ENCODE measurements at regions not wholly inside any gene's neighbourhood (a gene's known extent, or its start where the extent isn't known, plus 50 kb on each side); places are given as distances from the start of the nearest gene placed in this dataset.

DNA sequence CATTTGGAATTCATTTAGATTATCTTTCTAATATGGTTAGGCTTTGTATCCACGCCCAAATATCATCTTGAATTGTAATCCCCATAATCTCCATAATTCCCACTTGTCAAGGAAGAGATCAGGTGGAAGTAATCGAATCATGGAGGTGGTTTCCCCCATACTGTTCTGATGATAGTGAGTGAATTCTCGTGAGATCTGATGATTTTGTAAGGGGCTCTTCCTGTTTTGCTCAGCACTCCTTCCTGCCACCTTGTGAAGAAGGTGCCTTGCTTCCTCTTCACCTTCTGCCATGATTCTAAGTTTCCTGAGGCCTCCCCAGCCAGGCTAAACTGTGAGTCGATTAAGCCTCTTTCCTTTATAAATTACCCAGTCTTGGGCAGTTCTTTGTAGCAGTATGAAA is 527.5 kb upstream of the ARRDC3 start:
- 83 to 85% (median 85%) methylated on average over 4 of the region's 4 CpGs for WGBS, 3 donors
- no peak for DNase-seq
- Histone ChIP-seq H3K4me1 (ENCODE audit: insufficient read depth) (no peaks in the 10 kb centered on the region), H3K36me3 (no peaks in the 10 kb centered on the region), H3K4me3 (no peak overlapping the region), H3K9me3 (no peaks in the 10 kb centered on the region), H3K27ac (no peak overlapping the region), H3K27me3 (no peaks in the 10 kb centered on the region)
- TF ChIP-seq EP300 (IDR thresholded peaks at IDR 0.05) (no peak), POLR2A (IDR thresholded peaks at IDR 0.05) (no peak)
- TF ChIP-seq, protein P1, sequence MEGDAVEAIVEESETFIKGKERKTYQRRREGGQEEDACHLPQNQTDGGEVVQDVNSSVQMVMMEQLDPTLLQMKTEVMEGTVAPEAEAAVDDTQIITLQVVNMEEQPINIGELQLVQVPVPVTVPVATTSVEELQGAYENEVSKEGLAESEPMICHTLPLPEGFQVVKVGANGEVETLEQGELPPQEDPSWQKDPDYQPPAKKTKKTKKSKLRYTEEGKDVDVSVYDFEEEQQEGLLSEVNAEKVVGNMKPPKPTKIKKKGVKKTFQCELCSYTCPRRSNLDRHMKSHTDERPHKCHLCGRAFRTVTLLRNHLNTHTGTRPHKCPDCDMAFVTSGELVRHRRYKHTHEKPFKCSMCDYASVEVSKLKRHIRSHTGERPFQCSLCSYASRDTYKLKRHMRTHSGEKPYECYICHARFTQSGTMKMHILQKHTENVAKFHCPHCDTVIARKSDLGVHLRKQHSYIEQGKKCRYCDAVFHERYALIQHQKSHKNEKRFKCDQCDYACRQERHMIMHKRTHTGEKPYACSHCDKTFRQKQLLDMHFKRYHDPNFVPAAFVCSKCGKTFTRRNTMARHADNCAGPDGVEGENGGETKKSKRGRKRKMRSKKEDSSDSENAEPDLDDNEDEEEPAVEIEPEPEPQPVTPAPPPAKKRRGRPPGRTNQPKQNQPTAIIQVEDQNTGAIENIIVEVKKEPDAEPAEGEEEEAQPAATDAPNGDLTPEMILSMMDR (IDR thresholded peaks at IDR 0.05) = no peak
- intact Hi-C loops (cut with DNase I) = no loop called here

DNA sequence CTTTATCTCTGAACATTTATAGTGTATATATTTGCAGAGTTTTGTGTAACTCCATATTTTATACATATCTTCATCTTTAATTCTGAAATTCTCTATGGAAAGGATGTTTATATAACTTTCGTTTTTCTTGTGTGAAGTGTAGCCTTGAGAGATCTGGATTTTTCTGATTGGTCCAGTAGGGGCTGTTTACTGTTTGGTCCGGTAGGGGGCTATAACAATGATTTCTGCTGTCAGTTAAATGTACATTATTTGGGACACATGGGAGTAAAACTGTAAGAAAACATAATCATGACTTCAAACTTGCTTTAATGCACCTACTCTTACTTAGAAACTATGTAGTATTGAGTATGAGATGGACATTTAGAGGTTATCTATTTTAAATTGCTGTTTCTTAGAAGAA is 527.1 kb upstream of the ARRDC3 start:
- Histone ChIP-seq H3K27me3 (no peaks in the 10 kb centered on the region), H3K4me1 (ENCODE audit: insufficient read depth) (no peaks in the 10 kb centered on the region), H3K4me3 (no peak overlapping the region), H3K9me3 (no peaks in the 10 kb centered on the region), H3K36me3 (no peaks in the 10 kb centered on the region), H3K27ac (no peak overlapping the region)
- TF ChIP-seq EP300 (IDR thresholded peaks at IDR 0.05) = no peak
- TF ChIP-seq POLR2A (IDR thresholded peaks at IDR 0.05) = no peak
- TF ChIP-seq, protein P1 (IDR thresholded peaks at IDR 0.05) = no peak
- intact Hi-C loops (cut with DNase I) = no loop called here
- no peak for DNase-seq
- WGBS, 3 donors = 29 to 64% (median 30%) methylated on average over 2 of the region's 2 CpGs

DNA sequence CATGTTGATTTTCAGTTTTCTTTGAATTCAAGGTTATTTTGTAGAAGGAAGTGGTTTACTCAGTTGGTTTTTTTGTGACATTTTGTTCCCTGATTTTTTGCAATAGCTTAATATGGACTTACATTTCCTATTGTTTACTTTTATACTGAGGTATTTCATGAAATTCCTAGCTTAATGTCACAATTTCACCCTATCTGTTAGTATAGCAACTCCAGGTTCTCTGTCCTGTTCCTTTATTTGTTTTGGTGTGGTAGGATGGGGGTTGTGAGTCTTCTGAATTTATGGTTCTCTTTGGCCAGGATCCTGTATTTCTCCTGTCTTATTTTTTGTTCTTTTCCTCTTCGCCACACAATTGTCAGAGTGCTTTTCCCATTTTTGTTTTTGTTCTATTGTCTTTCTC is 523.4 kb upstream of the ARRDC3 start:
- H3K4me1 ChIP-seq (ENCODE audit: insufficient read depth) = no peaks in the 10 kb centered on the region
- H3K9me3 ChIP-seq = no peaks in the 10 kb centered on the region
- no peak overlapping the region for H3K27ac ChIP-seq
- H3K36me3 ChIP-seq = no peaks in the 10 kb centered on the region
- no peak overlapping the region for H3K4me3 ChIP-seq
- DNase-seq = no peak
- WGBS, 3 donors = 69 to 81% (median 74%) methylated on average over 1 of the region's 1 CpG
- no peaks in the 10 kb centered on the region for H3K27me3 ChIP-seq
- TF ChIP-seq POLR2A (IDR thresholded peaks at IDR 0.05) = no peak
- TF ChIP-seq EP300 (IDR thresholded peaks at IDR 0.05) = no peak
- TF ChIP-seq, protein P1 (IDR thresholded peaks at IDR 0.05) = no peak
- intact Hi-C loops (cut with DNase I) = no loop called here

DNA sequence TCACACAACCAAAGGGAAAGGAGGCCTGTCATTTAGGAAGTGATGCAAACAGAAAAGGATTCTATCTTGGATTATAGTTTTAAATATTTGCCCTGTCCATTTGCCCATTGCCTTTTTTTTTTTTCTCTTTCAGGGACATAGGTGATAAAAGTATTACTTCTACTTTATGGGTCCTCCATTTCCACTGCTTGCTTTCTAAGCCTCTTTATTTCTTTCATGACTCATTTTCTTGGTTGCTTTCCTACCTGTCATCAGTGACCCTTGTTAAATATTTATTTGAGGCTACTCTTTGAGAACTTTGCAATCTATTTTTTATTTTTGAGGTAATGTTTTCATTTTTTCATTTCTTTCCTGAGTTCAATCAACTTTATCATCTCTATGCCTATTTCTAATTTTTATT is 522.9 kb upstream of the ARRDC3 start:
- TF ChIP-seq EP300 (IDR thresholded peaks at IDR 0.05) = no peak
- no peak for TF ChIP-seq POLR2A (IDR thresholded peaks at IDR 0.05)
- TF ChIP-seq, protein P1 (IDR thresholded peaks at IDR 0.05) = no peak
- Histone ChIP-seq H3K36me3 (no peaks in the 10 kb centered on the region), H3K27ac (no peak overlapping the region), H3K4me1 (ENCODE audit: insufficient read depth) (no peaks in the 10 kb centered on the region), H3K9me3 (no peaks in the 10 kb centered on the region), H3K4me3 (no peak overlapping the region), H3K27me3 (no peaks in the 10 kb centered on the region)
- no peak for DNase-seq
- intact Hi-C loops (cut with DNase I) = no loop called here

DNA sequence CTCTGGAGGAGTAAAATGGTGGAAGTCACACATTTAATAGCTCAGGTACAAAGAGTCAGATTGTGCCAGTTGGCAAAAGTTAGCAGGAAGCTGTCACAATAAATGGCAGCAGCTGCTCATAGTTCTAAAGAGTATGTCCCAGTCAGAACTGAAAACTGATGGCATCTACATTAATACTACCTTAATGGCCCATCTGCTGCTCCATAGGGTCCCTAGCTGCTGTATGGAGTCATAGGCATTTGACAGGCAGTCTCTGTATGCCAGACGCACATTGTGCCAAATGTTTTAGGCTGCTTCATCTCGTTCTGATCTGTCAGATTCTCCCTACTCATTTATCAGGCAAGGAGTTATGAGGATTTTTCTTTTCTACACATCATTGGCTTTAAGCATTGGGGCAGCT is 515.8 kb upstream of the ARRDC3 start:
- Histone ChIP-seq H3K4me1 (ENCODE audit: insufficient read depth) (no peaks in the 10 kb centered on the region), H3K27me3 (no peaks in the 10 kb centered on the region), H3K27ac (no peak overlapping the region), H3K9me3 (no peaks in the 10 kb centered on the region), H3K4me3 (no peak overlapping the region), H3K36me3 (no peaks in the 10 kb centered on the region)
- TF ChIP-seq, protein P1 (IDR thresholded peaks at IDR 0.05) = no peak
- TF ChIP-seq POLR2A (IDR thresholded peaks at IDR 0.05) (no peak), EP300 (IDR thresholded peaks at IDR 0.05) (no peak)
- no peak for DNase-seq
- intact Hi-C loops (cut with DNase I) = no loop called here
- WGBS, 3 donors = 47 to 54% (median 49%) methylated on average over 2 of the region's 2 CpGs
